SJSA1 (cell line): ENCODE measurements at regions not wholly inside any gene's neighbourhood (a gene's known extent, or its start where the extent isn't known, plus 50 kb on each side); places are given as distances from the start of the nearest gene placed in this dataset.

ENCODE experiments used
- DNase-seq, 2 experiments: peaks; one replicate each; pipeline ENCODE4 v3.0.0-alpha.2; 2015 to 2020; ENCODE audit warnings: low spot score in 2 of 2, low read depth in 1 of 2
- H3K27ac ChIP-seq: fragments of 250-450 bp; sonication (Bioruptor Pico); 2 replicates; pipeline ENCODE4 v1.5.1; 2020; ENCODE audit warnings: mild to moderate bottlenecking, moderate library complexity
- H3K27me3 ChIP-seq: fragments of 250-450 bp; sonication (Bioruptor Pico); replicated peaks from 2 replicates; pipeline ENCODE4 v1.5.1; 2020; ENCODE audit warnings: mild to moderate bottlenecking, moderate library complexity
- H3K36me3 ChIP-seq: fragments of 250-450 bp; sonication (Bioruptor Pico); 2 replicates; pipeline ENCODE4 v1.5.1; 2020; ENCODE audit warnings: mild to moderate bottlenecking
- H3K4me1 ChIP-seq: fragments of 250-450 bp; sonication (Bioruptor Pico); replicated peaks from 2 replicates; pipeline ENCODE4 v1.6.1; 2021; ENCODE audit warnings: mild to moderate bottlenecking
- H3K4me3 ChIP-seq: fragments of 250-450 bp; sonication (Bioruptor Pico); 2 replicates; pipeline ENCODE4 v1.5.1; 2020; ENCODE audit warnings: mild to moderate bottlenecking
- H3K9me3 ChIP-seq: fragments of 250-450 bp; sonication (Bioruptor Pico); replicated peaks from 2 replicates; pipeline ENCODE4 v1.5.1; 2020; ENCODE audit warnings: mild to moderate bottlenecking

DNA sequence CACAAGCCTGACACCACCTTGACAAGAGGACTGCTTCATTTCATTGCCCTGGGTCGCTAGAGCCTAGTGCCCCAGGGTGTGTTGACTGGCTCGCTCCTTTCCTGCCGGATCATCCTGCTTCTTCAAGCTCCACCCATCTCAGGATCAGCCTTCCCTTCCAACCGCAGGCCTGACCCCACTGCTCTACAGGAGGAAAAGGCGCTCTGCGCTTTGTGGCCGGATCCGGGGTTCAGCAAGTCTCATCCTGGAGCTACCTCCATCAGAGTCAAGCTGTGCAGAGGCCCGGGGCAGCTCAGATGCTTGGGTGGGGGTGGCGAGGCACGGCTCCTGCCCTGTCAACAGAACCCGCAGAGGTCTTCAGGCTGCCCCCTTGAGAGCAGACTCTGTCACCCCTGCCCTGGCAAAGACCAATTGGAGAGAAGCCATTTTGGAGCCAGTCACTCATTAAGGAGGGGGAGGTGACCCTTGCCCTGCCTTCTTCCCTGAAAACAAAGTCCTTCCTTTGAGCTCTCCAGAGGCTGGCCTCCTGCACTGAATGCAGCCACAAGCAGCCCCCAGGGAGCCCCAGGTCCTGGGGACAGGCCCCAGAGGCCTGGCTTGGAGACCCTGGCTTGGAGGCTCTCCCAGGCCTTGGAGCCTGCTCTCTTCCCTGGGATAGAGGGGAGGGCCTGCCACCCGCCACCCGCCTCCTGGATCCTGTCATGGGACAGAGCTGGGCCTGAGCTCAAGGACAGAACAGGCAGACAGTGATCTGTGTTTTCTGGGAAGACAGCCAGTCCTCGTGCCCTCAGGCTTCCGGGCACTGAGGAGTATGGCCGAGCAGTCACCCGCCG lies 80.3 kb downstream of the CPN2 start:
- Histone ChIP-seq H3K4me3 (no peak overlapping the region), H3K9me3 (no peaks in the 10 kb centered on the region), H3K4me1 (peaks cover 2% of the 10 kb centered on the region), H3K27ac (no peak overlapping the region), H3K36me3 (no peaks in the 10 kb centered on the region), H3K27me3 (no peaks in the 10 kb centered on the region)
- no peak for DNase-seq

- no peaks in the 10 kb centered on the region for H3K27me3 ChIP-seq
- H3K4me1 ChIP-seq, result no peaks in the 10 kb centered on the region; the same call in 1 of the 2 replicates
- H3K36me3 ChIP-seq, result no peaks in the 10 kb centered on the region
- no peak overlapping the region for H3K27ac ChIP-seq
- no peak overlapping the region for H3K4me3 ChIP-seq
- no peaks in the 10 kb centered on the region for H3K9me3 ChIP-seq
- no peak for DNase-seq
Observed at GRCh38 chr3:194271460-194272035, 79.6 kb downstream of the CPN2 start.

DNA sequence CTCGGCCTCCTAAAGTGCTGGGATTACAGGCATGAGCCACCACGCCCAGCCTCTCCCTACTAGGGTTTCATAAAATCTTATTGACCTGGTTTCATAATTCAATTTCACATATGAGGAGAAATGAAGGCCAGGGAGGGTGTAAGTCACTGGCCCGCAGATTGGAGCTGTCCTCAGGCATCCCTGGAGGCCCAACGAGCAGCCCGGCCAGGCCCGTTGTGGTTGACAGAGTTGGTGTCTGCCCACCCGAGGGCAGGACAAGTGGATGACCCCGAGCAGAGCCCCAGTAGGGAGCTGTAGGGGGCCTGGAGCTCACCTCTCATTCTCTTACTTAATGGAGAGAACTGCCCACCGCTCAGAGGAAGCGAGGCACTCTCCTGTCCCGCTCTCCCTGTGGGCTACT lies 78.9 kb downstream of the CPN2 start:
- H3K36me3 ChIP-seq, result no peaks in the 10 kb centered on the region
- H3K9me3 ChIP-seq, result no peaks in the 10 kb centered on the region
- H3K27ac ChIP-seq, result no peak overlapping the region
- no peak for DNase-seq
- no peak overlapping the region for H3K4me3 ChIP-seq
- no peaks in the 10 kb centered on the region; the same call in 1 of the 2 replicates for H3K4me1 ChIP-seq
- H3K27me3 ChIP-seq, result no peaks in the 10 kb centered on the region

DNA sequence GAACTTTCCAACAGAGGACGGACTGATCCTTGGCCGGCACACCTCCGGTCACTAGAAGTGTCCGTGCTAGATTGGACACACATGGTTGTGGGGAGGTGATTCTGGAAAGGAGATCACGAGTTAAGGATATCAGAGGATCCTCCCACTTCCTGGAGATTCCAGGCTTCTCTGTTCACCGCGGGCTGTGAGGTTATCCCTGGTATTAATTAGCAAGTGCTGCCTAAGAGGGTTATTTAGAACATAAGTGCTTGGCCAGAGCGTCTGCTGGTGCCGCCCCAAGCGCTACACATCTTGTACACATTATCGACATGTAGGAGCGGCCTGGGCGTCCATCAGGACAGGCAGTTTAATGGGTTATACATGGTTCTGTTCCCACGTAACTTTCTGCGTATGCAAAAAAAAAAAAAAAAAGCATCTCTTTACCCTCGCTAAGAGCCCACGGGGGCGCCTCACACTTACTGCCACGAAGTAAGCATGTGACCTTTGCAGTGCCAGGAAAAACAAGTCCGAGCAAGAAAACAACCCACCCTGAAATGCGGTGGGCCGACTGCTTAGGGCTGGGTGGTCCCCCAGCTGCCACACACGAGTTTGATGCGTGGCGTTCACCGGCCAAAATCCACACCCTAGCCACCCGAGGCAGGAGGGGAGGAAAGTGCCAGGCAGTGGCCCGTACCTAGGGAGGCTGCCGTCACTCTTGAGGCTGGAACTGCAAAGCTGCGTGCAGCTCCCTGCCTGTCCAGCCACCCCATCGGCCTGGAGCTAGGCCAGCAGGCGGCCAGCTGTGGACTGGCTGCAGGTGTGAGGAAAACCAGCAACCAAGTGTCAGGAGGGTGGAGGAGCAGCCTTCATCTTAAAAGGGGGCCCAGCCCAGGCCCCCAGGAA lies 78.0 kb downstream of the CPN2 start:
- no peaks in the 10 kb centered on the region for H3K27me3 ChIP-seq
- H3K4me3 ChIP-seq, result no peak overlapping the region
- no peak overlapping the region for H3K27ac ChIP-seq
- no peaks in the 10 kb centered on the region; the same call in 1 of the 2 replicates for H3K4me1 ChIP-seq
- H3K36me3 ChIP-seq, result no peaks in the 10 kb centered on the region
- H3K9me3 ChIP-seq, result no peaks in the 10 kb centered on the region
- no peak for DNase-seq

GRCh38 chr3:194273743-194274310 lies 77.3 kb downstream of the CPN2 start:
- H3K36me3 ChIP-seq, result no peaks in the 10 kb centered on the region
- no peaks in the 10 kb centered on the region; the same call in 1 of the 2 replicates for H3K4me1 ChIP-seq
- H3K27ac ChIP-seq, result no peak overlapping the region
- H3K9me3 ChIP-seq, result no peaks in the 10 kb centered on the region
- no peak for DNase-seq
- no peaks in the 10 kb centered on the region for H3K27me3 ChIP-seq
- no peak overlapping the region for H3K4me3 ChIP-seq

GRCh38 chr3:194274424-194275085 lies 76.6 kb downstream of the CPN2 start:
- DNase-seq, result no peak
- no peak overlapping the region for H3K27ac ChIP-seq
- H3K4me1 ChIP-seq, result no peaks in the 10 kb centered on the region; the same call in 1 of the 2 replicates
- no peaks in the 10 kb centered on the region for H3K27me3 ChIP-seq
- no peaks in the 10 kb centered on the region for H3K9me3 ChIP-seq
- no peak overlapping the region for H3K4me3 ChIP-seq
- H3K36me3 ChIP-seq, result no peaks in the 10 kb centered on the region

DNA sequence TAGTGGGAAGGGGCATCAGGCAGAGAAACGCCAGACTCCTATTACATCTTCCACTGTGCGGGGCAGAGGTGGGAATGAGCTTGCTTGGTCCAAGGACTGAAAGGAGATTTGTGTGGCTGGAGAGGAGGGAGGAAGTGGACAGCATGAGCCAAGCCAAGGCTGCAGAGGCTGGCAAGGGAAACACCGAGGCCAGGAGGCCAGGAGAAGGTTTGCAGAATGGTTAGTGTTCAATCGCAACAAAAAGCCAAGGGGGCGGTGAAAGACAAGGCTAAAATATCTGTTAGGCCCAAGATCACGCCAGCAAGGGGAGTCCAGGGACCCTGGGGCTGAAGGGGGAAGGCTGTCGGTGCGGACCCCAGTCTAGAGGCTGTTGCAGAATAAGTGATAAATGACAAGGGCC lies 75.8 kb downstream of the CPN2 start:
- no peak for DNase-seq
- Histone ChIP-seq H3K4me1 (no peaks in the 10 kb centered on the region; the same call in 1 of the 2 replicates), H3K4me3 (no peak overlapping the region), H3K36me3 (no peaks in the 10 kb centered on the region), H3K27me3 (no peaks in the 10 kb centered on the region), H3K27ac (no peak overlapping the region), H3K9me3 (no peaks in the 10 kb centered on the region)

DNA sequence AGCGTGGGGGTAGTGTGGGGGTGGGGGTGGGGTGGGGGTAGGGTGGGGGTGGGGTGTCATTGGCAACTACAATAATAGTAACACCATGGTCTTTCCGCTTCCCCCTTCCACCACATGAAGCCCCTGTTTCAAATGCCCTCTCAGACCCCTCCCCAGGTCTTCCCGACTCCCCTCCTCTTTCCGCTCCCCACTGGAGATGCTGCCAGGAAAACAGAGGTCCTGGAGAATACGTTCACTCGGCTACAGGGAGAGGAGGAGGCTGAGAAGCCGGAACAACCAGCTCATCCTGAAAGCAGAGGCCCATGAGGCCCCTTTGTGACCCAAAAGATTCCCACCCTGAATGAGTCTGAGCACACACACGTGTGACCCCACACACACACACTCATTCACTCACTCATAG lies 75.4 kb downstream of the CPN2 start:
- Histone ChIP-seq H3K4me1 (no peaks in the 10 kb centered on the region; the same call in 1 of the 2 replicates), H3K36me3 (no peaks in the 10 kb centered on the region), H3K4me3 (no peak overlapping the region), H3K27me3 (no peaks in the 10 kb centered on the region), H3K9me3 (no peaks in the 10 kb centered on the region), H3K27ac (no peak overlapping the region)
- no peak for DNase-seq

DNA sequence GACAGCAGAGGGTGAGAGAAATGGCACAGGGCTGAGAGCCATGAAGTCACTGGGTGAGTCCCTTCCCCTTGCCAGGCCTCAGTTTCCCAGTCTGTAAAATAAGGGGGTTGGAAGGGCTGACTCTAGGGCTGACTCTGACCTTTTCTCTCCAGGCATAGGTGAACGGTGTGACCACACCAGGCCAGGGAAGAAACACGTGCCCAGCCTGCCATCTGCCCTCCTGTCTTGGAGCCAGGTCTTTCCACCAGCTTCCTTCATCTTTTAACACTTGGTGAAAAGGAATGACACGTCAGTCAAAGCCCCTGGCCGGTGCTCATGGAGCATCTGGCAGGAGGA lies 74.4 kb downstream of the CPN2 start:
- Histone ChIP-seq H3K4me3 (no peak overlapping the region), H3K27ac (no peak overlapping the region), H3K27me3 (no peaks in the 10 kb centered on the region), H3K36me3 (no peaks in the 10 kb centered on the region), H3K9me3 (no peaks in the 10 kb centered on the region), H3K4me1 (no peaks in the 10 kb centered on the region)
- no peak for DNase-seq

DNA sequence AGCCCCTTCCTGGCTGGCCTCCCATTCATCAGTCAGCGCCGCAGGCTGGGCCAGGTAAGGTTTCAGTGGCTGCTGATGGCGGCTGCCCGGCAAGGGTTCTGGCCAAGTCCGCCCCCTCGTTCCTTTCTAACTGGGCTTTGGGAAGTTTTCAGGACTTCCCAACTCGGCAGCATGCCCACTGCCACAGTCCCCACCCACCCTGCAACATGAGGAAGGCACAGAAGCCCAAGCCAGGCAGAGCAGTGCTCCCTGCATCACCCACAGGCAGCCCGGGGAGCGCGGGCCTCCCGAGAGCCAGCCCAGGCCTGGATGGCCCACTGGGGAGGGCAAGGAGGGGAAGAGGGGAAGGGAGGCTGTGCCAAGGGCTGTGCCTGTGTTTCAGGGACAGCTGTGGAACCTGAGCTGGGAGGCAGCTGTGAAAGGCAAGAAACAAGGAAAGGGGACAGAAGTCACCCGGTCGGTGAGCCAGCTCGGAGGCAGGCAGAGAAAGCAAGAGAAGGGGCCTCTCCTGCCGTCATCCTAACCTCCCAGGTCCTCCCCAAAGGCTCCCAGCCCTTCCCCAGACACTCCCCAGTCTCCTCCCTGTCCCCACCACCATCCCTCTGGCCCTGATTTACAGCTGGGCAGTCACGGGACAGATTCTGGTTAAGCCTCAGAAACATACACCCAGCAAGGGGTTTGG lies 73.9 kb downstream of the CPN2 start:
- no peaks in the 10 kb centered on the region for H3K36me3 ChIP-seq
- no peak for DNase-seq
- no peaks in the 10 kb centered on the region for H3K4me1 ChIP-seq
- H3K27me3 ChIP-seq, result no peaks in the 10 kb centered on the region
- H3K27ac ChIP-seq, result no peak overlapping the region
- H3K9me3 ChIP-seq, result no peaks in the 10 kb centered on the region
- no peak overlapping the region for H3K4me3 ChIP-seq

- H3K4me3 ChIP-seq, result no peak overlapping the region
- H3K27ac ChIP-seq, result no peak overlapping the region
- no peaks in the 10 kb centered on the region for H3K9me3 ChIP-seq
- no peaks in the 10 kb centered on the region for H3K36me3 ChIP-seq
- H3K27me3 ChIP-seq, result no peaks in the 10 kb centered on the region
- H3K4me1 ChIP-seq, result peaks cover 3% of the 10 kb centered on the region
- DNase-seq, result no peak
Observed at GRCh38 chr3:194277786-194278130, 73.4 kb downstream of the CPN2 start.

DNA sequence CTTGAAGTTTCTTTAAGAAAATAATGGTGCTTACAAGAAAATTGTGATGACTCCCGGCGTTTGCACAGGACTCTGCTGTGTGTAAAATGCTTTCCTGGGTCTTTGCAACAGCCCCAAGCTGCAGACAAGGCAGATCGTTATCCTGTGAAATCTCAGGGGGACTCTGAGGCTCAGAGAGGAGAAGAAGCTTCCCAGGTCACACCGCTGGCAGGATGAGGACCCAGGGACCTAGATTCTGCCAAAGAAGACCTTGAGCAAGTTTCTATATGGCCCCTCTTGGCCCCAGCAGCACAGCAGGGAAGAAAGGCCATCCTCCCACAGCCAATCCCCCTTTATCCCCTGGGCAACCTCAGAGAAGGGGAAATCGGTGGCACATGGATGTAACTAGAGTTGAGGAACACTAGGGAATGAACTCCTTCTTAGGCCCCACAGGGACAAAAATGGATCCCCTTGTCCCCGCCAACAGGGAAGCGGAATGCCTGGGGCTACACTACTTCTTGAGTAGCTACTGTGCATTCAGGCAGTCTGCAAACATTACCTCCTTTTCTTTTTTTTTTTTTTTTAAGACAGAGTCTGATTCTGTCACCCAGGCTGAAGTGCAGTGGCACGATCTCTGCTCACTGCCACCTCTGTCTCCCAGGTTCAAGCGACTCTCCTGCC lies 72.8 kb downstream of the CPN2 start:
- Histone ChIP-seq H3K4me1 (peaks cover 8% of the 10 kb centered on the region), H3K36me3 (no peaks in the 10 kb centered on the region), H3K27ac (no peak overlapping the region), H3K4me3 (no peak overlapping the region), H3K9me3 (no peaks in the 10 kb centered on the region), H3K27me3 (no peaks in the 10 kb centered on the region)
- DNase-seq, result no peak
